ENCODE measurements at regions not wholly inside any gene's neighbourhood (a gene's known extent, or its start where the extent isn't known, plus 50 kb on each side); places are given as distances from the start of the nearest gene placed in this dataset.

- TF ChIP-seq REST (IDR thresholded peaks at IDR 0.05; ENCODE audit: borderline replicate concordance) (no peak), CTCF (IDR thresholded peaks at IDR 0.05; ENCODE audit: poor library complexity, severe bottlenecking) (no peak), SMC3 (conservative IDR thresholded peaks at IDR 0.05; ENCODE audit: poor library complexity) (no peak), EZH2 (IDR thresholded peaks at IDR 0.05; ENCODE audit: borderline replicate concordance, insufficient read depth, low read length, poor library complexity, severe bottlenecking) (no peak), EP300 (conservative IDR thresholded peaks at IDR 0.05; ENCODE audit: poor library complexity, severe bottlenecking) (no peak), RAD21 (conservative IDR thresholded peaks at IDR 0.05) (no peak), POLR2AphosphoS5 (IDR thresholded peaks at IDR 0.05) (no peak), TAF1 (IDR thresholded peaks at IDR 0.05; ENCODE audit: low read depth) (no peak), MXI1 (conservative IDR thresholded peaks at IDR 0.05; ENCODE audit: poor library complexity, severe bottlenecking) (no peak)
Observed at GRCh38 chr17:20938244-20938643, 104.6 kb downstream of the USP22 start.

Measured in neural cell (in vitro differentiated cells).